ENCODE measurements at regions not wholly inside any gene's neighbourhood (a gene's known extent, or its start where the extent isn't known, plus 50 kb on each side); places are given as distances from the start of the nearest gene placed in this dataset.

DNA sequence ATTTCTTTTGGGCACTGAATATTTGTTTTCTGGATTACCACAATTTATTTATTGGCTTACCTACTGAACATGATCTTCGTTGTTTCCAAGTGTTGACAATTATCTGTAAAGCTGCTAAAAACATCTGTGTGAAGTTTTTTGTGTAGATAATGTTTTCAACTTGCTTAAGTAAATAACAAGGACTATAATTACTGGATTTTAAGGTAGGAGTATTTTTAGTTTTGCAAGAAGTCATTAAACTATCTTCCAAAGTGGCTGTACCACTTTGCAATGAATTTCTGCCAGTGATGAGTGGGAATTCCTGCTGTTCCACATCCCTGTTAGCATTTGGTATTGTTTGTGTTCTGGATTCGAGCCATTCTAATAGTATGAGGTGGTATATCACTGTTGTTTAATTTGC, 702.2 kb downstream of the MECOM start:
- TF ChIP-seq, protein P1, sequence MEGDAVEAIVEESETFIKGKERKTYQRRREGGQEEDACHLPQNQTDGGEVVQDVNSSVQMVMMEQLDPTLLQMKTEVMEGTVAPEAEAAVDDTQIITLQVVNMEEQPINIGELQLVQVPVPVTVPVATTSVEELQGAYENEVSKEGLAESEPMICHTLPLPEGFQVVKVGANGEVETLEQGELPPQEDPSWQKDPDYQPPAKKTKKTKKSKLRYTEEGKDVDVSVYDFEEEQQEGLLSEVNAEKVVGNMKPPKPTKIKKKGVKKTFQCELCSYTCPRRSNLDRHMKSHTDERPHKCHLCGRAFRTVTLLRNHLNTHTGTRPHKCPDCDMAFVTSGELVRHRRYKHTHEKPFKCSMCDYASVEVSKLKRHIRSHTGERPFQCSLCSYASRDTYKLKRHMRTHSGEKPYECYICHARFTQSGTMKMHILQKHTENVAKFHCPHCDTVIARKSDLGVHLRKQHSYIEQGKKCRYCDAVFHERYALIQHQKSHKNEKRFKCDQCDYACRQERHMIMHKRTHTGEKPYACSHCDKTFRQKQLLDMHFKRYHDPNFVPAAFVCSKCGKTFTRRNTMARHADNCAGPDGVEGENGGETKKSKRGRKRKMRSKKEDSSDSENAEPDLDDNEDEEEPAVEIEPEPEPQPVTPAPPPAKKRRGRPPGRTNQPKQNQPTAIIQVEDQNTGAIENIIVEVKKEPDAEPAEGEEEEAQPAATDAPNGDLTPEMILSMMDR (IDR thresholded peaks at IDR 0.05): no peak
- TF ChIP-seq POLR2A (IDR thresholded peaks at IDR 0.05) (no peak), EP300 (IDR thresholded peaks at IDR 0.05) (no peak), POLR2AphosphoS5 (IDR thresholded peaks at IDR 0.05) (no peak)

Measured in upper lobe of left lung (tissue), 4 donors.